Lung microvascular endothelial cell (primary cell): ENCODE measurements at regions not wholly inside any gene's neighbourhood (a gene's known extent, or its start where the extent isn't known, plus 50 kb on each side); places are given as distances from the start of the nearest gene placed in this dataset.

Experiments used
- DNase-seq, 2 donors: peaks; one replicate each; pipeline versions ENCODE4 v3.0.0 to v3.0.0-alpha.2; 2010; ENCODE audit warnings: low read depth in 2 of 2

- peak in 1 of 2 donors; percentile 19 for DNase-seq
These were observed 73.9 kb downstream of the FOXD1 start for GRCh38 chr5:73374520-73375190.

GRCh38 chr5:73373814-73374510, 74.6 kb downstream of the FOXD1 start:
- no peak for DNase-seq

- DNase-seq: peak; percentile 78 to 97
These were observed 77.7 kb downstream of the FOXD1 start for GRCh38 chr5:73370640-73371583.

- no peak for DNase-seq
These were observed 78.5 kb downstream of the FOXD1 start for GRCh38 chr5:73370095-73370494.

GRCh38 chr5:73369278-73369677, 79.3 kb downstream of the FOXD1 start:
- no peak for DNase-seq

GRCh38 chr5:73367650-73368049, 80.9 kb downstream of the FOXD1 start:
- no peak for DNase-seq

GRCh38 chr5:73365990-73366667, 82.4 kb downstream of the FOXD1 start:
- DNase-seq: no peak

- DNase-seq: peak; percentile 77 to 83
These were observed 83.2 kb downstream of the FOXD1 start for GRCh38 chr5:73365301-73365853.

- no peak for DNase-seq
These were observed 84.5 kb downstream of the FOXD1 start for GRCh38 chr5:73363911-73364730.

- no peak for DNase-seq
These were observed 89.2 kb downstream of the FOXD1 start for GRCh38 chr5:73359395-73359794.

- no peak for DNase-seq
These were observed 90.2 kb downstream of the FOXD1 start for GRCh38 chr5:73358366-73358765.

GRCh38 chr5:73357576-73357975, 91.0 kb downstream of the FOXD1 start:
- no peak for DNase-seq

- no peak for DNase-seq
These were observed 93.5 kb downstream of the FOXD1 start for GRCh38 chr5:73355108-73355507.

GRCh38 chr5:73354406-73354805, 94.2 kb downstream of the FOXD1 start:
- DNase-seq: no peak

- no peak for DNase-seq
These were observed 95.8 kb downstream of the FOXD1 start for GRCh38 chr5:73352649-73353230.

- DNase-seq: no peak
These were observed 96.3 kb downstream of the FOXD1 start for GRCh38 chr5:73352243-73352642.

GRCh38 chr5:73351593-73351992, 97.0 kb downstream of the FOXD1 start:
- DNase-seq: no peak

- DNase-seq: no peak
These were observed 101.6 kb downstream of the FOXD1 start for GRCh38 chr5:73346878-73347408.

GRCh38 chr5:73344835-73345234, 103.7 kb downstream of the FOXD1 start:
- no peak for DNase-seq

- DNase-seq: no peak
These were observed 108.9 kb downstream of the FOXD1 start for GRCh38 chr5:73339711-73340110.
